Caco-2 (cell line): ENCODE measurements at regions not wholly inside any gene's neighbourhood (a gene's known extent, or its start where the extent isn't known, plus 50 kb on each side); places are given as distances from the start of the nearest gene placed in this dataset.
A peak's percentile ranks its signal among the peaks of the same experiment; 100 is the strongest.

Source experiments
- BruUV-seq: library from RNA; stranded (reverse); fragments of 400-500 nt; replicated peaks from 2 replicates; lab custom pipeline; 2021; lab: Mats Ljungman, UMichigan
- CTCF ChIA-PET: fragments of 300-600 bp; sonication (Branson Sonifier 250); formaldehyde crosslinking; loops from one replicate; lab custom pipeline; 2022; ENCODE audit warnings: antibody characterized with exemption; lab: Charles Lee
- POLR2A ChIA-PET: fragments of 300-600 bp; sonication (Branson Sonifier 250); formaldehyde crosslinking; loops from one replicate; lab custom pipeline; 2022; ENCODE audit warnings: antibody characterized with exemption; lab: Charles Lee
- DNase-seq, 2 experiments: peaks; one replicate each; pipeline versions ENCODE4 v3.0.0 to v3.0.0-alpha.2; 2020 to 2022
- H3K27me3 ChIP-seq: replicated peaks from 2 replicates; pipeline ENCODE4 v1.6.0; 2011; ENCODE audit warnings: low read length; ENCODE audit not compliant: control insufficient read depth, insufficient read depth
- H3K36me3 ChIP-seq: 2 replicates; pipeline ENCODE4 v1.5.1; 2011; ENCODE audit warnings: low read length; ENCODE audit not compliant: control insufficient read depth, insufficient read depth
- H3K4me1 ChIP-seq: fragments of 250-450 bp; sonication (Bioruptor Pico); 2 replicates; pipeline ENCODE4 v1.5.1; 2020; ENCODE audit warnings: mild to moderate bottlenecking
- H3K4me3 ChIP-seq: 2 replicates; pipeline ENCODE4 v1.5.1; 2011; ENCODE audit warnings: low read depth, mild to moderate bottlenecking, control low read depth, low read length
- H3K9me3 ChIP-seq: fragments of 250-450 bp; sonication (Bioruptor Pico); 2 replicates; pipeline ENCODE4 v1.5.1; 2020; ENCODE audit warnings: mild to moderate bottlenecking, moderate library complexity
- H3K27ac Mint-ChIP-seq: one replicate; pipeline ENCODE4 v1.8.0; 2022; ENCODE audit warnings: mixed read lengths; ENCODE audit not compliant: unreplicated experiment
- H3K27me3 Mint-ChIP-seq: one replicate; pipeline ENCODE4 v1.8.0; 2022; ENCODE audit warnings: mixed read lengths; ENCODE audit not compliant: insufficient read depth, unreplicated experiment
- H3K36me3 Mint-ChIP-seq: one replicate; pipeline ENCODE4 v1.8.0; 2022; ENCODE audit warnings: mild to moderate bottlenecking, mixed read lengths; ENCODE audit not compliant: insufficient read depth, unreplicated experiment
- H3K4me1 Mint-ChIP-seq: one replicate; pipeline ENCODE4 v1.8.0; 2022; ENCODE audit warnings: low read depth, mixed read lengths; ENCODE audit not compliant: unreplicated experiment
- H3K4me3 Mint-ChIP-seq: one replicate; pipeline ENCODE4 v1.8.0; 2022; ENCODE audit warnings: mild to moderate bottlenecking, moderate library complexity, mixed read lengths; ENCODE audit not compliant: unreplicated experiment
- H3K9me3 Mint-ChIP-seq: one replicate; pipeline ENCODE4 v1.8.0; 2022; ENCODE audit warnings: mixed read lengths; ENCODE audit not compliant: unreplicated experiment
- CTCF ChIP-seq, 2 experiments: fragments of 200-600 bp in 1 of 2; IDR thresholded peaks; 1 replicate in 1 of 2; 2 replicates in 1 of 2; pipeline versions ENCODE4 v1.5.1 to v1.8.0; 2011 to 2022; ENCODE audit warnings: antibody characterized with exemption in 1 of 2, control low read depth in 1 of 2, inconsistent platforms in 1 of 2, low read depth in 1 of 2, low read length in 1 of 2, mild to moderate bottlenecking in 1 of 2, moderate library complexity in 1 of 2; ENCODE audit not compliant: insufficient read depth in 1 of 2, severe bottlenecking in 1 of 2, unreplicated experiment in 1 of 2
- intact Hi-C: fragments of 100-400 bp; cut with micrococcal nuclease; formaldehyde crosslinking; loops from one replicate; pipeline ENCODE4 v1.10.0; 2022; ENCODE audit not compliant: unreplicated experiment

GRCh38 chr2:138086576-138086975 is 122.3 kb downstream of the HNMT start:
- intact Hi-C loops = no loop called here
- DNase-seq = no peak
- Mint-ChIP-seq H3K4me3 (no peak overlapping the region), H3K27me3 (no peaks in the 10 kb centered on the region), H3K4me1 (no peaks in the 10 kb centered on the region), H3K36me3 (no peaks in the 10 kb centered on the region), H3K27ac (no peak overlapping the region), H3K9me3 (no peaks in the 10 kb centered on the region)
- H3K27me3 ChIP-seq = no peaks in the 10 kb centered on the region
- H3K4me1 ChIP-seq = peaks cover 10% of the 10 kb centered on the region
- no TSS peak for BruUV-seq
- no peak overlapping the region for H3K4me3 ChIP-seq
- no peak for TF ChIP-seq CTCF (IDR thresholded peaks at IDR 0.05; ENCODE audit: insufficient read depth in 1 of 2, low read depth in 1 of 2, low read length in 1 of 2, severe bottlenecking in 1 of 2, unreplicated experiment in 1 of 2)
- no peaks in the 10 kb centered on the region for H3K36me3 ChIP-seq
- CTCF ChIA-PET = no interaction called here
- POLR2A ChIA-PET = no interaction called here
- no peaks in the 10 kb centered on the region for H3K9me3 ChIP-seq

- intact Hi-C loops = no loop called here
Measured at GRCh38 chr2:138087751-138088593, 123.7 kb downstream of the HNMT start.

GRCh38 chr2:138090330-138090729 is 126.1 kb downstream of the HNMT start:
- no peaks in the 10 kb centered on the region for H3K9me3 Mint-ChIP-seq
- DNase-seq = peak in 1 of 2 experiments; percentile 36
- CTCF ChIA-PET = interaction anchor here (1.3 kb wide), 3 partner anchors 126 to 161 kb away, joined by 3 to 5 read pairs (median 4); partner anchors contain the start of gene HNMT

More at GRCh38 chr2:138087751-138088593, 123.7 kb downstream of the HNMT start:
- DNase-seq = no peak
- TF ChIP-seq CTCF (IDR thresholded peaks at IDR 0.05; ENCODE audit: insufficient read depth in 1 of 2, low read depth in 1 of 2, low read length in 1 of 2, severe bottlenecking in 1 of 2, unreplicated experiment in 1 of 2) = no peak
- H3K4me1 Mint-ChIP-seq = no peaks in the 10 kb centered on the region
- Histone ChIP-seq H3K4me1 (peaks cover 10% of the 10 kb centered on the region), H3K4me3 (no peak overlapping the region), H3K9me3 (no peaks in the 10 kb centered on the region), H3K36me3 (no peaks in the 10 kb centered on the region), H3K27me3 (no peaks in the 10 kb centered on the region)
- ChIA-PET CTCF (interaction anchor here (0.7 kb wide), 1 partner anchor 179 kb away, joined by 4 read pairs; no protein-coding TSS in a partner anchor), POLR2A (no interaction called here)
- no peak overlapping the region for H3K27ac Mint-ChIP-seq
- no peaks in the 10 kb centered on the region for H3K27me3 Mint-ChIP-seq
- no TSS peak for BruUV-seq
- H3K9me3 Mint-ChIP-seq = no peaks in the 10 kb centered on the region
- H3K36me3 Mint-ChIP-seq = no peaks in the 10 kb centered on the region
- H3K4me3 Mint-ChIP-seq = no peak overlapping the region

More at GRCh38 chr2:138090330-138090729, 126.1 kb downstream of the HNMT start:
- no peaks in the 10 kb centered on the region for H3K27me3 Mint-ChIP-seq
- intact Hi-C loops = loop anchor here (1.0 to 10.0 kb wide), 4 partner anchors 15 to 734 kb away; no protein-coding TSS in a partner anchor
- TF ChIP-seq CTCF (IDR thresholded peaks at IDR 0.05; ENCODE audit: insufficient read depth in 1 of 2, low read depth in 1 of 2, low read length in 1 of 2, severe bottlenecking in 1 of 2, unreplicated experiment in 1 of 2) = peak in 1 of 2 experiments; percentile 42
- Histone ChIP-seq H3K4me1 (peaks cover 10% of the 10 kb centered on the region), H3K9me3 (no peaks in the 10 kb centered on the region), H3K4me3 (no peak overlapping the region), H3K36me3 (no peaks in the 10 kb centered on the region), H3K27me3 (no peaks in the 10 kb centered on the region)
- POLR2A ChIA-PET = no interaction called here
- BruUV-seq = no TSS peak
- H3K4me1 Mint-ChIP-seq = no peaks in the 10 kb centered on the region
- no peak overlapping the region for H3K4me3 Mint-ChIP-seq
- H3K27ac Mint-ChIP-seq = peak overlapping the region; percentile 11
- H3K36me3 Mint-ChIP-seq = no peaks in the 10 kb centered on the region
